ENCODE measurements at regions not wholly inside any gene's neighbourhood (a gene's known extent, or its start where the extent isn't known, plus 50 kb on each side); places are given as distances from the start of the nearest gene placed in this dataset.
"Not testable (repeated sequence)": the region's sequence is repeated elsewhere in the genome, so short reads cannot be mapped to it uniquely, and the experiment has no call there.

GRCh38 chr16:35598696-35599332 lies 2139.4 kb downstream of the TP53TG3F start:
- H3K27ac ChIP-seq, result peak overlapping the region; percentile 12

DNA sequence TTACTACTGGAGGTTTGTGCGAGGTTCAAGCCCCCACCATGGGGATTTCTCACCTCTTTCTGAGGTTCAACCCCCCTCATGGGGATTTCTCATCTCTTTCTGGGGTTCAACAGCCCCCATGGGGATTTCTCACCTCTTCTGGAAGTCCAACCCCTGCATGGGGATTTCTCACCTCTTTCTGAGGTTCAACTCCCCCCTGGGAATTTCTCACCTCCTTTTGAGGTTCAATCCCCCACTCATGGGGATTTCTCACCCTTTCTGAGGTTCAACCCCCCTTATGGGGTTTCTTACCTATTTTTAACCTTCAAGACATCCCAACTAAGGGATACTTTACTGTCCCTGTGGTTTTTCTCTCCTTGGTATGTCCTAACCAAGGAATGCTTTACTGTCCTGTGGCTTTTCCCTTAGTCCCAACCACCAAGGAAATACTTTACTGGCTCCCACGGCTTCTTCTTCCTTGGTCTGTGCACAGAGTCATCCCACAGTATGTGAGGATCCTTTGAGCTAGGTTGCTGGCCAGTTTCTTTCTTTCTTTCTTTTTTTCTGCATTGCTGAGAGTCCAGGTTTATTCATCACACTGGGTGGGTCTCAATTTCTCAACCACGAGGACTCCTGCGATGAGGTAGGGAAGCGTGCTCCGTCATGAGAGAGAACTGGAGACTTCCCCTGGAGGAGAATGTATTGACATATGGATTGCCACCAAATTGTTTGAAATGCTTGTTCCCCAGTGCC lies 2140.2 kb downstream of the TP53TG3F start:
- TF ChIP-seq ZFX (IDR thresholded peaks at IDR 0.05) (no peak), CTCF (conservative IDR thresholded peaks at IDR 0.05) (no peak)
- no peak overlapping the region; the same call in 1 of the 2 replicates for H3K27ac ChIP-seq

More at GRCh38 chr16:35598696-35599332, 2139.4 kb downstream of the TP53TG3F start:
- TF ChIP-seq CTCF (conservative IDR thresholded peaks at IDR 0.05) (no peak), ZFX (IDR thresholded peaks at IDR 0.05) (no peak)

- not testable (repeated sequence) for H3K27ac ChIP-seq
These were observed 2140.7 kb downstream of the TP53TG3F start for GRCh38 chr16:35600161-35600555.

- TF ChIP-seq ZFX (IDR thresholded peaks at IDR 0.05), result no peak
- no peak for TF ChIP-seq CTCF (conservative IDR thresholded peaks at IDR 0.05)
- no peak overlapping the region for H3K27ac ChIP-seq
These were observed 2142.7 kb downstream of the TP53TG3F start for GRCh38 chr16:35602116-35602515.

- H3K27ac ChIP-seq, result not testable (repeated sequence)
These were observed 2144.0 kb downstream of the TP53TG3F start for GRCh38 chr16:35603371-35603770.

DNA sequence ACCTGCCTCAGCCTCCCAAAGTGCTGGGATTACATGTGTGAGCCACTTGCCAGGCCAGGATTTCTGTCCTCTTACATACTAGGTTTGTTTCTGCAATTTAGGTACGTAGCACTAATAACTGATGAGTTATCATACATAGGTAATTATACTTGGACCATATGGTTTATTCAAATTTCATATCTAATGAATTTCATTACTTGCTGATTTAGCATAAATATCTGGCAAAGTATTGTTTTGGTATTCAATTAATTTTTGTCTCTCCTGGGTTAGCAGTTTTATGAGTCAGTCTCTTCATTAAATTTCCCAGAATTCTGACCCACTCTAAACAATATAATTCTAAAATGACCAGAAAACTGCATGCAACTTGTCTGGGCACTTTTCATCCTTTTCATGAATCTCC lies 2146.5 kb downstream of the TP53TG3F start:
- no peak for TF ChIP-seq ZFX (IDR thresholded peaks at IDR 0.05)
- no peak overlapping the region for H3K27ac ChIP-seq

DNA sequence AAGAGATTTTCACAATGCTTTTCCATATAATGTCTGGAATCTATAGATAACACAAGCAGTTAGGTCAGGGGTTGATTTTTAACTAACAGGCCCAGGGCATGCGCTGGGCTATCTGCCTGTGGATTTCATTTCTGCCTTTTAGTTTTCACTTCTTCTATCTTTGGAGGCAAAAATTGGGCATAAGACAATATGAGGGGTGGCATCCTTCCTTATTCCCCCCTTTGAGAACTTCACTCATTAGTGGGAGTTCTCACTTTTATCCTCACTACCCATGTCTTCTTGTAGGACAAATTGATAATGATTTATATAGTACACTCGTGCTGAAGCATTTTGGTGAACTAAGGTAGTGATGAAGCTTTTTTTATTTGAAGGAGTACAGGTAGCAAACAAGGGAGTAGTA lies 2155.5 kb downstream of the TP53TG3F start:
- not testable (repeated sequence) for H3K27ac ChIP-seq

- H3K27ac ChIP-seq, result not testable (repeated sequence)
These were observed 2159.8 kb downstream of the TP53TG3F start for GRCh38 chr16:35619176-35619575.

- no peak overlapping the region for H3K27ac ChIP-seq
- TF ChIP-seq ZFX (IDR thresholded peaks at IDR 0.05) (no peak), CTCF (conservative IDR thresholded peaks at IDR 0.05) (no peak; the same call in 1 of the 2 replicates)
These were observed 2166.6 kb downstream of the TP53TG3F start for GRCh38 chr16:35626041-35626440.

- TF ChIP-seq CTCF (conservative IDR thresholded peaks at IDR 0.05) (no peak), ZFX (IDR thresholded peaks at IDR 0.05) (no peak)
- H3K27ac ChIP-seq, result no peak overlapping the region
These were observed 2169.6 kb downstream of the TP53TG3F start for GRCh38 chr16:35628976-35629375.

All from C4-2B (cell line).